Gastrocnemius medialis (tissue), 4 donors: ENCODE measurements at regions not wholly inside any gene's neighbourhood (a gene's known extent, or its start where the extent isn't known, plus 50 kb on each side); places are given as distances from the start of the nearest gene placed in this dataset.

Experiments
- ATAC-seq, 2 donors: fragments of 150-250 bp; one replicate each; pipeline ENCODE4 v1.9.1; 2016
- DNase-seq, 2 donors: peaks; one replicate each; pipeline ENCODE4 v3.0.0-alpha.2; 2019
- H3K27ac ChIP-seq, 4 donors: fragments of 200-600 bp; sonication (generic); 1 replicate in 1 of 4; 2 replicates in 3 of 4; pipeline ENCODE4 v1.5.1; 2016 to 2018; ENCODE audit warnings: mild to moderate bottlenecking in 2 of 4, moderate library complexity in 1 of 4
- H3K27me3 ChIP-seq, 3 donors: fragments of 200-600 bp; sonication (generic) in 2 of 3; 1 replicate in 1 of 3; 2 replicates in 2 of 3; pipeline versions ENCODE4 v1.5.1 to v1.6.0; 2016 to 2019; ENCODE audit warnings: mild to moderate bottlenecking in 1 of 3, moderate library complexity in 1 of 3
- H3K36me3 ChIP-seq, 2 donors: fragments of 200-600 bp; sonication (generic) in 1 of 2; one replicate each; pipeline ENCODE4 v1.5.1; 2017 to 2018
- H3K4me1 ChIP-seq, 2 donors: fragments of 200-600 bp; sonication (generic) in 1 of 2; one replicate each; pipeline ENCODE4 v1.5.1; 2016 to 2017; ENCODE audit warnings: mild to moderate bottlenecking in 2 of 2
- H3K4me3 ChIP-seq, 4 donors: fragments of 200-600 bp; sonication (generic) in 3 of 4; 1 replicate in 1 of 4; 2 replicates in 3 of 4; pipeline ENCODE4 v1.5.1; 2016 to 2019; ENCODE audit warnings: mild to moderate bottlenecking in 2 of 4
- H3K9me3 ChIP-seq, 3 donors: fragments of 200-600 bp; sonication (generic) in 2 of 3; 1 replicate in 1 of 3; 2 replicates in 2 of 3; pipeline ENCODE4 v1.5.1; 2016 to 2019
- POLR2A ChIP-seq, 2 donors: fragments of 450-650 bp; IDR thresholded peaks; one replicate each; pipeline ENCODE4 v1.6.1; 2017; ENCODE audit warnings: antibody characterized with exemption in 2 of 2, mild to moderate bottlenecking in 2 of 2, moderate library complexity in 2 of 2
- in situ Hi-C, 4 donors: fragments of 200-750 bp; cut with MboI; loops; one replicate each; pipeline versions ENCODE4 v1.15.0 to v1.8.0; 2017; ENCODE audit warnings: low sequenced_read_pairs in 4 of 4
- intact Hi-C: fragments of 100-400 bp; cut with DNase I; formaldehyde crosslinking; loops from one replicate; pipeline ENCODE4 v1.15.1; 2023; ENCODE audit warnings: low total_unique reads
- TF ChIP-seq, protein P1 (sequence below), 5 experiments: fragments of 450-650 bp in 3 of 5; fragments of 200-600 bp in 2 of 5; sonication (generic) in 2 of 5; IDR thresholded peaks in 4 of 5; conservative IDR thresholded peaks in 1 of 5; 1 replicate in 4 of 5; 2 replicates in 1 of 5; pipeline ENCODE4 v1.5.1; 2016 to 2019; ENCODE audit warnings: antibody characterized with exemption in 5 of 5, mild to moderate bottlenecking in 3 of 5, moderate library complexity in 3 of 5

DNA sequence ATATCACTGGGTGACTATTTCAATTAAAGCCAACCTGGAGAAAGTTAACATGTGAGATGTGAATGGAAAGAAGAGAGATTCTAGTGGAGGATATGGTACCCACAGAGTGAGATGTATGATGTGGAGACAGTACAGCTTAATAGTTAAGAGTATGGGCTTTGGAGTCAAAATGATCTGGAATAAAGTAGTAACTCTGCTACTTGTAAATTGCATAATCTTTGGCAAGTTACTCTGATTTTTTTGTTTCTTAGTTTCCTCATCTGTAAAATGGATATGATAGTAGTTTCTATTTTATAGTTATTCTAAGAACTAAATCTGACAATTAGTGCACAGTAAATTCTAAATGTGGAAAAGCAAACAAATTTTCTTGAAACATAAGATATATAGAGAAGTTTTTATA lies 79.2 kb downstream of the ISOC1 start:
- intact Hi-C loops: loop anchor here (5.0 kb wide), 1 partner anchor 594 kb away; no protein-coding TSS in a partner anchor
- H3K27ac ChIP-seq: no peak overlapping the region
- TF ChIP-seq, protein P1, sequence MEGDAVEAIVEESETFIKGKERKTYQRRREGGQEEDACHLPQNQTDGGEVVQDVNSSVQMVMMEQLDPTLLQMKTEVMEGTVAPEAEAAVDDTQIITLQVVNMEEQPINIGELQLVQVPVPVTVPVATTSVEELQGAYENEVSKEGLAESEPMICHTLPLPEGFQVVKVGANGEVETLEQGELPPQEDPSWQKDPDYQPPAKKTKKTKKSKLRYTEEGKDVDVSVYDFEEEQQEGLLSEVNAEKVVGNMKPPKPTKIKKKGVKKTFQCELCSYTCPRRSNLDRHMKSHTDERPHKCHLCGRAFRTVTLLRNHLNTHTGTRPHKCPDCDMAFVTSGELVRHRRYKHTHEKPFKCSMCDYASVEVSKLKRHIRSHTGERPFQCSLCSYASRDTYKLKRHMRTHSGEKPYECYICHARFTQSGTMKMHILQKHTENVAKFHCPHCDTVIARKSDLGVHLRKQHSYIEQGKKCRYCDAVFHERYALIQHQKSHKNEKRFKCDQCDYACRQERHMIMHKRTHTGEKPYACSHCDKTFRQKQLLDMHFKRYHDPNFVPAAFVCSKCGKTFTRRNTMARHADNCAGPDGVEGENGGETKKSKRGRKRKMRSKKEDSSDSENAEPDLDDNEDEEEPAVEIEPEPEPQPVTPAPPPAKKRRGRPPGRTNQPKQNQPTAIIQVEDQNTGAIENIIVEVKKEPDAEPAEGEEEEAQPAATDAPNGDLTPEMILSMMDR (IDR thresholded peaks at IDR 0.05 in 4 of 5, conservative IDR thresholded peaks at IDR 0.05 in 1 of 5): no peak
- no peak for TF ChIP-seq POLR2A (IDR thresholded peaks at IDR 0.05)
- no peaks in the 10 kb centered on the region for H3K36me3 ChIP-seq
- in situ Hi-C loops: loop anchor here in 2 of 4 donors (10.0 to 25.0 kb wide), 2 partner anchors 589 to 591 kb away; no protein-coding TSS in a partner anchor
- no peaks in the 10 kb centered on the region for H3K9me3 ChIP-seq
- H3K27me3 ChIP-seq: no peaks in the 10 kb centered on the region
- ATAC-seq: no peak
- no peak for DNase-seq
- no peak overlapping the region for H3K4me3 ChIP-seq
- no peaks in the 10 kb centered on the region for H3K4me1 ChIP-seq

DNA sequence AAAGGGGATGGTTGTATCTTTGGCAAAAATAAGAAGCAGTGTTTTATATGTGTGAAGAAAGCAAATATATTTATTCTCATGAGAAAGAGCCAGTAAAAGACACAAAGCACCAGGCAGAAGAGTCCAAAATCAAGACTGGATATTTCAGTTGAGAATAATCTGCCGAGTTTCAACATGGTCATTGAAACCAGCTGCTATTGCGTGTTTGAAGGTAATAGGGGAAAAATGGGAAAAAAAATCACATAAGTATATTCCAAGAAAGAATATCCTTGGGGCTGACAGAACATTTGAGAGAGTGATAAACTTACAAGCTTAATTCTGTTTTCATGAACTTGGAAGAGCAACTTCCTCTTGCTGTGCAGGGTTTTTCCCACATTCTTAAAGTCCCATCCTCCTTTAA lies 79.9 kb downstream of the ISOC1 start:
- ATAC-seq: no peak
- DNase-seq: no peak
- H3K9me3 ChIP-seq: no peaks in the 10 kb centered on the region
- no peaks in the 10 kb centered on the region for H3K4me1 ChIP-seq
- H3K27ac ChIP-seq: no peak overlapping the region
- intact Hi-C loops: loop anchor here (5.0 kb wide), 1 partner anchor 593 kb away; no protein-coding TSS in a partner anchor
- no peaks in the 10 kb centered on the region for H3K36me3 ChIP-seq
- in situ Hi-C loops: loop anchor here in 2 of 4 donors (10.0 to 25.0 kb wide), 2 partner anchors 588 to 590 kb away; no protein-coding TSS in a partner anchor
- H3K4me3 ChIP-seq: no peak overlapping the region
- no peak for TF ChIP-seq POLR2A (IDR thresholded peaks at IDR 0.05)
- TF ChIP-seq, protein P1 (IDR thresholded peaks at IDR 0.05 in 4 of 5, conservative IDR thresholded peaks at IDR 0.05 in 1 of 5): no peak
- no peaks in the 10 kb centered on the region for H3K27me3 ChIP-seq

DNA sequence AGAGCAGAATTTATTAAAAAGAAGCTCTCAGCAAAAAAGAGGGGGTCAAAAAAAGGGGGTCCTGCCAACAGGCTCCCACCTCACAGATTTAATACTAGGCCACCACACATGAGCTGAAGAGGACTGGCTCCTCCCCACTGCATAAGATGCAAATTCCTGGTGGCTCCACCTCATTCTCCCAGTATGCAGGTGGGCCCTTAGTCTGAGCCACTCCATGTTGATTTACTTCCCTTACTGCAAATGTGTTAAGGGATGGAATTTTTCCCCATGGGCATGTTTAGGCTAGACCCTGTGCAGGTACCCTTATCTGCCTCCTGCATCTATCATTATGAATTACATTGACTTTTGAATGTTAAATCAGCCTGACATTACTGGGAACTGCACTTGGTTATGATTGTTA lies 82.9 kb downstream of the ISOC1 start:
- intact Hi-C loops (no loop called here), in situ Hi-C loops (loop anchor here in 1 of 4 donors (10.0 kb wide), 1 partner anchor 587 kb away; no protein-coding TSS in a partner anchor)
- TF ChIP-seq, protein P1 (IDR thresholded peaks at IDR 0.05 in 4 of 5, conservative IDR thresholded peaks at IDR 0.05 in 1 of 5): no peak
- no peak for TF ChIP-seq POLR2A (IDR thresholded peaks at IDR 0.05)
- Histone ChIP-seq H3K36me3 (no peaks in the 10 kb centered on the region), H3K4me1 (no peaks in the 10 kb centered on the region), H3K9me3 (no peaks in the 10 kb centered on the region), H3K4me3 (no peak overlapping the region), H3K27me3 (no peaks in the 10 kb centered on the region), H3K27ac (no peak overlapping the region)
- ATAC-seq: no peak
- DNase-seq: no peak

DNA sequence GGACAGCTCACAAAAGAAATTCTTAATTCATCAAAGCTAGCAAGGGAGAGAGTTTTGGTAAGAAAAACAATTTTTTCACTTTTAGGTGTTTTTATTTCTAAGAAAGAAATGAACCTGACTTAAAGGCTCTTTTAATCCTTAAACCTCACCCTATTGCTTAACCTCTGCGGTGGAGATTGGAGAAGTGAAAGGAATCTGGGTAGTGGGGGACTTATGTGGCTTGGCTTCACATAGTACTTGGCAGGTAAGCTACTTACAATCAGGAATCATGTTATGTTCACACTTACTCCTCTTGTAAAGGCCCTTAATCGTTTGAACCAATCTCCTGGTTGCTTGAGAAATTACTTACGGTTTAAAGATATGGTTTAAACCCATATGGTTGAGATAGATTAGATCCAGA lies 104.8 kb downstream of the ISOC1 start:
- no peaks in the 10 kb centered on the region for H3K36me3 ChIP-seq
- no peak for ATAC-seq
- no peaks in the 10 kb centered on the region for H3K27me3 ChIP-seq
- intact Hi-C loops (no loop called here), in situ Hi-C loops (no loop called here)
- TF ChIP-seq, protein P1 (IDR thresholded peaks at IDR 0.05 in 4 of 5, conservative IDR thresholded peaks at IDR 0.05 in 1 of 5): no peak
- TF ChIP-seq POLR2A (IDR thresholded peaks at IDR 0.05): no peak
- no peaks in the 10 kb centered on the region for H3K9me3 ChIP-seq
- DNase-seq: no peak
- H3K27ac ChIP-seq: no peak overlapping the region
- H3K4me3 ChIP-seq: no peak overlapping the region
- H3K4me1 ChIP-seq: no peaks in the 10 kb centered on the region

DNA sequence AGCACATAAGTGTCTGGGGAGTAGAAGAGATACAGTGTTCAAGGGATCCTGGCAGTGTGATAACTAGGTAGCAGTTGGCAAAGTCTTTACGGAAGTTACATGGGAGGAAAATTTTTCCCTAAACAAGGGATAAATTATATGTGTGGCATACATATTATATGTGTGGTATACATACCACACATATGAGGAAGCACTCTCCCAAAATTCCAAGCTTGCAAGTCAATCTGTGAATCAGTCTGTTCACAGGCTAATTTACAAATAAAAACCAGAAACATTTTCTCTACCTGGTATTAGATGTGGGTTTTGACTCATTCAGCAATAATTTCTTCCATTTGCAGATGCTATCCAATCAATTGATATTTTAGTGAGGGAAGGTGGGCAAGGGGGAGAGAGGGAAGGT lies 110.0 kb downstream of the ISOC1 start:
- no peak for ATAC-seq
- no peaks in the 10 kb centered on the region for H3K9me3 ChIP-seq
- DNase-seq: no peak
- no peaks in the 10 kb centered on the region for H3K27me3 ChIP-seq
- H3K36me3 ChIP-seq: no peaks in the 10 kb centered on the region
- TF ChIP-seq, protein P1 (IDR thresholded peaks at IDR 0.05 in 4 of 5, conservative IDR thresholded peaks at IDR 0.05 in 1 of 5): no peak
- no peak for TF ChIP-seq POLR2A (IDR thresholded peaks at IDR 0.05)
- no peak overlapping the region for H3K4me3 ChIP-seq
- in situ Hi-C loops (no loop called here), intact Hi-C loops (no loop called here)
- H3K27ac ChIP-seq: no peak overlapping the region
- no peaks in the 10 kb centered on the region for H3K4me1 ChIP-seq
